Suppressor macrophage treated with lipopolysaccharide for 1 hour (primary cell): ENCODE measurements at regions not wholly inside any gene's neighbourhood (a gene's known extent, or its start where the extent isn't known, plus 50 kb on each side); places are given as distances from the start of the nearest gene placed in this dataset.

Experiments
- DNase-seq, 3 donors: peaks; one replicate each; pipeline ENCODE4 v3.0.0-alpha.2; 2020 to 2022

GRCh38 chr11:134759855-134760254 is 347.8 kb upstream of the B3GAT1 start:
- no peak for DNase-seq

DNA sequence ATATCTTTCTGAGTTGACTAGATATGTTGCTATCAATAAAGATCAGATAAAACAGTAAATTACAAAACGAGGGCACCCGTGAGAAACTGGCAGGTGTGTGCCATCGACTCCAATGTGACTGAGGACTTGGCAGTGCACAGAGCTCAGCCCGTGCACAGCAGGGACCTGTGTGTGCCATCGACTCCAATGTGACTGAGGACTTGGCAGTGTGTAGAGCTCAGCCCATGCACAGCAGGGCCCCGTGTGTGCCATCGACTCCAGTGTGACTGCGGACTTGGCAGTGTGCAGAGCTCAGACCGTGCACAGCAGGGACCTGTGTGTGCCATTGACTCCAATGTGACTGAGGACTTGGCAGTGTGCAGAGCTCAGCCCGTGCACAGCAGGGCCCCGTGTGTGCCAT is 347.2 kb upstream of the B3GAT1 start:
- DNase-seq = no peak

- DNase-seq = no peak
These were observed 346.4 kb upstream of the B3GAT1 start for GRCh38 chr11:134758342-134758931.

GRCh38 chr11:134757633-134758032 is 345.6 kb upstream of the B3GAT1 start:
- DNase-seq = no peak

DNA sequence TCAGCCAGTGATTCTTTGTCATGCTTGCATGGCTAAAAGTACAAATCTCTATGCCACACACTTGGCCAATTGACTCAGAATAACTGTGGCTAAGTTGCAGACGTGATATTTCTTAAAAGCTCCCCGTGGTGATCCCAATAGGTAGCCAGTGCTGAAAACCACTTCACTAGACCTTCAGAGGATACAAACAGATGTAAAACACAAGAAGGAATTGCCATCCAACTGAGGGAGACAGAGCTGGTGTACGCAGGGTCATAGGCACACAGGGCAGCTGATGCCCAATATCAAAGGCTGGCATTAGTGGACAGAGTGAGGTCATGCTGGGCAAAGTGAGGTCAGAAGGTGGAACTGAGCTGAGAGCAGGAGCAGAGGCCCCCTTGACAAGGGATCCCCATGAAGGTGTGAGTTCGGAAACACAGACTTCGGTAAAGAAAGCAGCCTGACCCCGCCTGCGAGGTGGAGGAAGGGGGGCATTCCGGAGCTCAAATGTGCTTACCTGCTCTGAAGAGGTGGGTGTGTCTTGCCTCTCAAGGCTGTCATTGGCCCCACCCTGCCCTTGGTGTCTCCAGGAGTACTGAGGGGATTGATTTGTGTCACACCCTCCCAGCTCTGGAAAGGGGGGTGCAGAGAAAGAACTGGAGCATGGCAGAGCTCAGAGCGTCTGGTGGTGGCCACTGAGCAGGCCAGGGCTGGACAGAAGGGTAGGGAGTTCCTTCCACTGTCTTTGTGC is 344.9 kb upstream of the B3GAT1 start:
- no peak for DNase-seq

- DNase-seq = no peak
These were observed 343.5 kb upstream of the B3GAT1 start for GRCh38 chr11:134755535-134755934.

- no peak for DNase-seq
These were observed 342.6 kb upstream of the B3GAT1 start for GRCh38 chr11:134754521-134755198.

- DNase-seq = no peak
These were observed 341.9 kb upstream of the B3GAT1 start for GRCh38 chr11:134753771-134754520.

- no peak for DNase-seq
These were observed 341.1 kb upstream of the B3GAT1 start for GRCh38 chr11:134752964-134753770.

GRCh38 chr11:134752526-134752925 is 340.5 kb upstream of the B3GAT1 start:
- DNase-seq = no peak

GRCh38 chr11:134751766-134752165 is 339.7 kb upstream of the B3GAT1 start:
- DNase-seq = no peak

GRCh38 chr11:134751031-134751585 is 339.1 kb upstream of the B3GAT1 start:
- no peak for DNase-seq

DNA sequence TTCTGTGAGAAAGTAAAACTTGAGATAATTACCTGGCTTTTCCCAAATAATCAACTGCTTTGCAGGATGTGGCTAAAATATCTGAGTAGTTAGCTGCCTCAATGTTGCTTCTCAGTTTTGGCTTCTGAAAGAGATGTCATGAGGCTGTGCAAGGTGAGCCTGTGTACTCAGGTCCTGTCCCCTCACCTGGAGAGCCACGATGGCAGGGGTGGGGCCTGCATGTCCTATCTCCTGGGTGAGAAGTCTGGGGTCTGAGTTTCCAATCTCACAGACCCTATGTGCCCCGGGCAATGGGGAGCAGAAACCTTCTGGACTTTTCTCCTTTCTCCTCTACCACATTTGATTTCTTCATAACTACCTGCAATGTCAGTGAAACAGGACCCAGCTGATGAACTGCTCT is 338.6 kb upstream of the B3GAT1 start:
- DNase-seq = no peak

GRCh38 chr11:134749040-134749839 is 337.2 kb upstream of the B3GAT1 start:
- no peak for DNase-seq

DNA sequence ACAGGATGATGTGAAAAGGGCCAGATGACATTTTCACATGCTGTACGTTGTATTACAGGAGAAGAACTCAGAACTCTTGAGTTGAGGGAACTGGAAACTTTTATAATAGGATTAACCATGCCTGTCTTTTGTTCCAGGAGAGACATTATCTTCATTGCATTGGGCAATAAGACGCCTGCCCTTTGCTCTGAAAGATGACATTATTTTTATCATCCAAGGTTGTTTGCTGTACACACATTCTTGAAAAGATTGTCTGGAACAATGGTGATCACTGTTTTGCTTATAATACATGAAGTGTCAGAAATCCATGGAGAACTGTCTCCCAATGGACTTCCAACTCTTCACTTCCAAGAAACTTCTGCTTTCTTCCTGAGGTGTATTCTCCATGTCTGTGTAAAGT is 334.6 kb upstream of the B3GAT1 start:
- DNase-seq = no peak

DNA sequence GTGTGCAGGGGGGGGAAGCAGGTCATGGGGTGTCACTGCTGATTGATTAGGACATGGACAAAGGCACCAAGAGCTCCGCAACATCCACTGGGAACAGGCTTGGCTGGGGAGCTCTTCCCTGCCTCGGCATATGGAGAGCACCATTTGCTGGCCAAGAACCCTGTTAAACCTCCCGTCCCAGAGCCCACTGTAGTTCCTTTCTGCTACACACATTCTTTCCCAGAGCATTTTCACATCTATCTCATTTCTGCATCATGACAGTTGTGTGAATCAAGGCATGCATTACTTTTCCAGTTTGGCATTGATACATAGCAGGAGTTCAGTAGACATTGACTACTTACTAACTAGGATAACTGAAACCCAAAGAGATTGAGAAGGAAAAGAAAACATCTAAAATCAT is 333.4 kb upstream of the B3GAT1 start:
- no peak for DNase-seq

DNA sequence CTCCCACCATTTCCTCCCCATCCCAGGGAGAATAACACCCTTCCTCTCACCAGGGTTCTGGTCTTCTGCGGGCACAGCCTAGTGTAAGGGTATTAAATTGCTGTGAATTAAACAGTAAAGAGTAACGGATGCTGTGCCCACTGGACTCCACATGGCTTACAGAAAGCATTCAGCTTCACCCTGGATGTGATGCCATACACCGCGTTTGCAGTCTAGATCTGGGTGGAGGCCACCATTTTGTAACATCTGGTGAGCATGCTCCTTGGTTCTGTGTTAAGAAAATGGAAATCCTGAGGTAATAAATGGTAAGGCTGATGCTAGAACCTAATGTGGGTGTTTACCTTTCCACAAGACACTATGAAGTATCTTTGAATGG is 331.8 kb upstream of the B3GAT1 start:
- DNase-seq = no peak

DNA sequence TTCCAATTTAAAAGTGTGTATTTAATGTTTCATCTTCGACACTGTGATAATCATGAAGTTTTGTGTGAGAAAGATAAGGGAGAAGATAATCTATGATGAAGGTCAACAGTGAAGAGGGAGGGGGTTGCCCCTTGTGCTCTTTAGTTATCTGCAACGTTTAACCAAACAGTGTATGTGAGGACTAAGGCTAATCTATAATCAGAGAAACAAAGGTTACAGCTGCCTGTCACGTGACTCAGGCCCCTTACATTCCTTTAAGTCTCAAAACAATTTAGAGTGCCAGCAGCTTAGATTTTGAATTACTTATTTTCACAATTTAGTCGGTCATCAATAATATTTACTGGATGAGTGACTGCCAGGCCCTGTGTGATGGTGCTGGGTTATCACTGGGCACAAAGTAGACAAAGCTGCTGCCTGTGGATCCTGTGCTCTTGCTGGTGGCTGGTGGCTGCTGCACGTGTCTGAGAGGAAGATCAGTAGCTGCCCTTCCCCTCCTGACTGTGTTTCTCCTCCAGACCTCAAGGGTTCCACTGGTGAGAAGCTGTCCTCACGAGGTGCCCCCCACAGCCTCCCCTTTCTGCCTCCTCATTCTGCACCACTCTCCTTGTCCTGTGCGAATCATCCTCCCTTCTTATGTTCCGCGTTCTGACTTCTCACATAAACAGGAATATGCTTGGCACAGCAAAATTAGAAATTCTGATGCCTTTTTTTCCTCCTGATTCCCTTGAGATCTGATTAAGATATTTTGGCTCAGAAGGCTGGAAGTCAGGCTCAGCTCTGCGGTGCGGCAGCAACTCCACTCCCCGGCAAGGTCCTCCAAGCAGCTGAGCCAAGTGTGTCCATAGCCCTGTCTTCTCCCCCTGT is 331.1 kb upstream of the B3GAT1 start:
- DNase-seq = no peak

GRCh38 chr11:134742224-134742612 is 330.2 kb upstream of the B3GAT1 start:
- DNase-seq = no peak

- DNase-seq = no peak
These were observed 329.6 kb upstream of the B3GAT1 start for GRCh38 chr11:134741453-134742223.
